HG02885 (cell line): ENCODE measurements at regions not wholly inside any gene's neighbourhood (a gene's known extent, or its start where the extent isn't known, plus 50 kb on each side); places are given as distances from the start of the nearest gene placed in this dataset.
"Not testable (repeated sequence)": the region's sequence is repeated elsewhere in the genome, so short reads cannot be mapped to it uniquely, and the experiment has no call there.

ENCODE experiments used
- ATAC-seq: cut with Tn5 transposase; IDR thresholded peaks from one replicate; pipeline ENCODE4 v1.9.1; 2021; ENCODE audit warnings: mild to moderate bottlenecking; ENCODE audit not compliant: unreplicated experiment, poor library complexity

GRCh38 chr1:234790333-234790732 is 180.4 kb upstream of the IRF2BP2 start:
- not testable (repeated sequence) for ATAC-seq

- not testable (repeated sequence) for ATAC-seq
These were observed 177.1 kb upstream of the IRF2BP2 start for GRCh38 chr1:234787011-234787584.

GRCh38 chr1:234785922-234786321 is 175.9 kb upstream of the IRF2BP2 start:
- not testable (repeated sequence) for ATAC-seq

- not testable (repeated sequence) for ATAC-seq
These were observed 175.5 kb upstream of the IRF2BP2 start for GRCh38 chr1:234785471-234785919.

- not testable (repeated sequence) for ATAC-seq
These were observed 174.1 kb upstream of the IRF2BP2 start for GRCh38 chr1:234784108-234784507.

GRCh38 chr1:234782791-234783190 is 172.8 kb upstream of the IRF2BP2 start:
- ATAC-seq = no peak

- ATAC-seq = no peak
These were observed 172.2 kb upstream of the IRF2BP2 start for GRCh38 chr1:234782105-234782751.

DNA sequence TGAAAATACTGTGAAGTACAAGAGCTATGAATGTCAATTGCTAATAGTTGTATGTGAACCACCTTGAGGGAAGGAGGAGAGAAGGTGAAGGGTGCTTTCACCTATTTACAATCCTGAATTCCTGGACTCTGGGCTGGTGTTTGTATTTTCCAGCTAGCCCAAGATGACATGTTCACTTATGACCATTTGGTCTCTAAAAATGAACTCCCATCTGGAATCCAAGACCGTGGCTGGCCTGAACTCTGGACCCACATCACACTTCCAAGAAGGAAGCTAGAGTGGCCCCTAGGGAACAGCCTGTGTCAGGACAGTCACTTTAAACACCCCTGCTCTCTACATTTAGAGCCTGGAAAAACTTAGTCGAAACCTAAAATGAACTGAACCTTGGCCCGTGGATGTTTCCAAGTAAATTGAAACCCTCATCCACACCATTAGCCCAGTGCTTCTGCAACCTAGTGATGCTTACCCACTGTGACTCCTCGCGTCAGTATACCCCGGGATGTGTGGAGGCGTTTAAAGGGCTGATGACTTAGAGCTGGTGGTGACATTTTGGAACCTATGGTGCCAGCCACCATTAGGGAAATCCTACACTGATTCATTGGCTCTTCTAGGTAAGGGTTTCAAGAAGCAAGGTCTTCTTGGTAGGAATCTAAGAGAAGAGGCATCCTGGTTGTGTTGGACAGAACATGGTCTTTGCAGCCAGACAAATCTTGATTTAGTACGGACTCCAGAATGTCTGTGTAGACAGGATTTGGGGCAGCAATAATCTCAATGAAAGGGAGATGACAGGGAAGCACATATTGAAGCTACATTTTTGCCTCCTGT is 171.5 kb upstream of the IRF2BP2 start:
- ATAC-seq = no peak

DNA sequence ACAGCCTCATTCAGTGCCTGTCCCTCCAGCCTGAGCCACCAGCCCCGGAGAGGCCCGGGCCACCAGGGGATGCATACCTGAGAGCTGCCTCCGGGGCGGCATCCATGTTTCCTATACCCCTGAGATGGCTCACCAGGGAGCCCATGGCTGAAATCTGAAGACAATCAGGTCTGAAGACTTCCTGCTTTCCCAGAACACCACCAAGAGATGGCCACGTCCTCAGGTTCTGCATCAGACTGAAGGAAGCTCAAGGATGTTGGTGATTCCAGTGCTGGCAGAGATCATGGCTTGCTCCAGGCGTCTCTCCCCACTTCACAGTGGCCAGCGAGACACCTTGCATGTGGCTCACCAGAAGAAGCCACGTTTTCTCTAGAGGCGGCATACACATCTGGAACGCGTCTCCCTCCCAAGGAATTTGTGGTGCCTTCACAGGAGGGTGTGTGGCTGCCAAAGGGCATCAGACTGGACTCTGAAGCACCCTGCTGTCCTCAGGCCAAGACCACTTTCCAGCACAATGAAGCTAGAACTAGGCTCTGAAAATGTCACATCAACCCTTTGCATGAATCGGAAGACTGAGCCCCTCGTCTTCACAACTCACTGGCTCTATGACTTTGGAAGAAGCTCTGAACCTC is 170.7 kb upstream of the IRF2BP2 start:
- no peak for ATAC-seq

DNA sequence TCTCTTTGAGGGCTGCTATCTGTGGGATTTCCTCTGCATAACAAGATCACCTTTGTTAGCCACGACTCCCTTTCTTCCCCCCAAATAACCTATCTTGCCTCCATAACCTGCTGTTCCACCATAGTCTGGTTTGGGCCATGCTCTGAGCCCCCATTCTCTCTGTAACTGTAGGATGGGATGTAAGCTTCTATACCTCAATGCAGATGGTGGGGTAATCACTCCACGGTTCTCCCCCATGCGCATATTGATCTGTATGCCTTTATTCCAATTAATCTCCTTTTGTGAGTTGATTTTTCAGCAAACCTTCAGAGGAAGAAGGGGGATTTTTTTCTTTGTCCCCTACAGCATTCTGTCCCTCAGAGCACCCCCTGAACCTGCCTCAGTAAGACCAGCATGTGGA is 170.1 kb upstream of the IRF2BP2 start:
- ATAC-seq = no peak

DNA sequence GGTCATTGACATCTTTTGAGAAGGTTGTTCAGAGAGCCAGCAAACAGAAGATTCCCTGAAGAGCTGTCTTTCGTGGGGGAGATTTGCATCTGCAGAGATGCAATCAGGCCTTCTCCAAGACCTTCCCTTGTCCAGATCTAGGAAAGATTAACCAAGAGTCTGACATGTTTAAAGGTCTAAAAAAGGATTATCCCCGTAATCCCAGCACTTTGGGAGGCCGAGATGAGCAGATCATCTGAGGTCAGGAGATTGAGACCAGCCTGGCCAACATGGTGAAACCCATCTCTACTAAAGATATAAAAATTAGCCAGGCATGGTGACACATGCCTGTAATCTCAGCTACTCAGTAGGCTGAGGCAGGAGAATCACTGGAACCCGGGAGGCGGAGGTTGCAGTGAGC is 169.6 kb upstream of the IRF2BP2 start:
- not testable (repeated sequence) for ATAC-seq

DNA sequence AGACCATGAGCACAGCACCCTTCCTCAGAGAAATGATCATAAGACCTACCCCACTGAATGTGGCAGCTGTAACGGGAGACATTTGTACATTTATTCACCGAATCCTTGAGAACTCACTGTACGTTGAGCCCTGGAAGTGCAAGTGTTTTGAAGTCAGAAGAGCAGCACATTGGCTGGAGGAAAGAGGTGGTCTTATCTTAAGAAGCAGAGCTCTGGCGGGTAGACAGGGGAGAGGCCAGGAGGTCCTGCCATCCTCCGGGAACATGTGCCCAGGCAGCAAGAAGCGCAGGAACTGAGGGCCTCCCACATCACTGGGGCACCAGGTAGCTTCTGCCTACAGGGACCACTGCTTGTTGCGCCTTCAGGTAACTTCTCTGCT is 169.2 kb upstream of the IRF2BP2 start:
- ATAC-seq = no peak

DNA sequence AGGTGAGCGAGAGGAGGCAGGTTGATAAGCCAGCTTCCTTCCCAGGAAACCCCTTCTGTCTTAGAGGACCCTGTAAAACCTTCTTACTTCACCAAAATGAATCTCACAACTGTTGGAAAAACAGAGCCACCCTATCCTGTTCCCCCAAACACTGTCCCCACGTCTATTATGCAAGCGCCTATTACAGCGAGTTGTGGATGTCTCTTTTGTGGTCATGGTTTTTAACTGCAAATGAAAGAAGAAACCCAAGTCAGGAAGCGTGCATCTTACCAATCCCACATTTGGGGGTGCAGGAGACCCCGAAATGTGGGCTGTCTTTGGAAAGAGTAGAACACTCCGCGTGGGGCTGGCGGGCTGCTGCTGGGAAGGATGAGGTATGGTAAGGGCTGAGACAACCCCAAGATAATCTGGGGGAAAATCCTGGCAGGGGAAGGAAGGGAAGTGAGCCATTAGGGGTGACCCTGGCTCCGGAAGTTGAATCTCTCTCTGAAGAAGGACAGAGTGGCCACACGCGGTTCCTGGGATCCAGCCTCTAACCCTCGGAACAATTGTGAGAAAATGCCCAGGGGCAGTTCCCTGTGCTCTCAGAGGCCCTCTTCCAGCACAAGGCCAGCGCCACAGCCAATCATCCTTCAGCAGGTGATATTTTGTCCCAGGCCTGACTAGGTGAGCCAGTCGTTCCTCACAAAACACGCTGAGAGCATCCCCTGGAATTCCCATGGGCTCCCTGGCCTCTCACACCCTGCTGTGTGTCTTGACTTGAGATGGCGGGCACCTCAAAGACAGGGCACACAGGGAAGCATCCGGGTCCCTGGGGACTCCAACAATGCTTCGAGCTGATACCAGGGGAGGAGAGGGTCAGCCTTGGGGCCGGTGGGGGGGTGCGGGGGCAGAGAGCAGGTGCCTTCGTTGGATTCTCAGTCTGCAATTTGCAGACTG is 168.5 kb upstream of the IRF2BP2 start:
- ATAC-seq = no peak

- no peak for ATAC-seq
These were observed 167.9 kb upstream of the IRF2BP2 start for GRCh38 chr1:234777856-234778220.

GRCh38 chr1:234776876-234777855 is 167.2 kb upstream of the IRF2BP2 start:
- ATAC-seq = no peak

- ATAC-seq = no peak
These were observed 166.4 kb upstream of the IRF2BP2 start for GRCh38 chr1:234776256-234776875.

- no peak for ATAC-seq
These were observed 165.7 kb upstream of the IRF2BP2 start for GRCh38 chr1:234775477-234776246.

- no peak for ATAC-seq
These were observed 165.0 kb upstream of the IRF2BP2 start for GRCh38 chr1:234774971-234775370.
